ENCODE measurements at regions not wholly inside any gene's neighbourhood (a gene's known extent, or its start where the extent isn't known, plus 50 kb on each side); places are given as distances from the start of the nearest gene placed in this dataset.

DNA sequence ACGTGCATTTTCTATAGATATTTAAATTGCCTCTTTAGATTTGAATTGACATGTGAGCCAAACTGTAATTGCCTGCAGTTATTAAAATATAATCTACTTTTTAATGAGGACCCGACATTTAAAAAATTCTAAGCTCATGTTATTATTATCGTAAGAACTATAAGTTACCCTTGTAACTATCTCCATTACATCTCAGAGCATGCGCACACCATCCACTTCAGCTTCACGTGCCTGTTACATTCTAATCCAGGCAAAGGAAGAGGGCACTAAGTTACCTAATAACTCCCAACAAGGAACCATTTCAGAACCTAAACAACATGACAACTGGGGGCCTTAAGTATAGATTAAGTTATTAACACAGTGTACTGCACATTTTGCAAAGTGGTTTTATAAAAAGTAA is 509.0 kb upstream of the DPP6 start:
- TF ChIP-seq EZH2 (IDR thresholded peaks at IDR 0.05; ENCODE audit: insufficient read depth, poor library complexity, severe bottlenecking) = no peak
- no peak for TF ChIP-seq EZH2phosphoT487 (IDR thresholded peaks at IDR 0.05; ENCODE audit: insufficient read depth, low read depth)
